Stimulated activated naive CD8-positive, alpha-beta T cell treated with anti-CD3 and anti-CD28 coated beads, Interleukin-15, Interleukin-2, amounts not matched to agents 100 U/mL and 50 U/mL, for 24 hours (primary cell): ENCODE measurements at regions not wholly inside any gene's neighbourhood (a gene's known extent, or its start where the extent isn't known, plus 50 kb on each side); places are given as distances from the start of the nearest gene placed in this dataset.

ENCODE experiments used
- ATAC-seq: fragments of 150-1000 bp; cut with Tn5 transposase; one replicate; pipeline ENCODE4 v1.10.0; 2021
- DNase-seq: peaks from one replicate; pipeline ENCODE4 v3.0.0; 2021

GRCh38 chr16:63372283-63372682 lies 1336.0 kb upstream of the CDH8 start:
- DNase-seq (no peak), ATAC-seq (no peak)

GRCh38 chr16:63365649-63366304 lies 1329.5 kb upstream of the CDH8 start:
- ATAC-seq = no peak

GRCh38 chr16:63363738-63364137 lies 1327.5 kb upstream of the CDH8 start:
- no peak for DNase-seq

More at GRCh38 chr16:63365649-63366304, 1329.5 kb upstream of the CDH8 start:
- DNase-seq = no peak

GRCh38 chr16:63361032-63361624 lies 1324.9 kb upstream of the CDH8 start:
- no peak for ATAC-seq
- no peak for DNase-seq

More at GRCh38 chr16:63363738-63364137, 1327.5 kb upstream of the CDH8 start:
- ATAC-seq = no peak

DNA sequence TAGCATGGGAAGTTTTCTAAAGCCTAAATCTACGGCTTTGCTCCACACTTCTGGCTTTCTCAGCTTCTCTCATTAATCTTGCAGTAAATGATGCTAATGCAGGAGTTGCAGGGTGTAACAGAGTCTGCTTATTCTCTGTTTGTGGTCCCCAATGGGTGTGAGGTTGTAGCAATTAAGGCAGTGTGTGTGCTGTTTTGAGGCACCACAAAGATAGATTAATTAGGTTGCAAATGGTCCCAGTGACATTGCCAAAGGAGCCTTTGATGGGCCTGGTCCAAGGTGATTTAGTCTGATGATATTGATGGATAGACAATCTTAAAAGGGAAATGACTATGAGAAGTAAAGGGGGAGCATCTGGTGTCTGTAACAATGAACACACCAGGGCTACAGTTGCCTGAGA lies 1313.7 kb upstream of the CDH8 start:
- ATAC-seq (no peak), DNase-seq (no peak)

GRCh38 chr16:63346000-63346399 lies 1309.8 kb upstream of the CDH8 start:
- no peak for DNase-seq
- no peak for ATAC-seq

DNA sequence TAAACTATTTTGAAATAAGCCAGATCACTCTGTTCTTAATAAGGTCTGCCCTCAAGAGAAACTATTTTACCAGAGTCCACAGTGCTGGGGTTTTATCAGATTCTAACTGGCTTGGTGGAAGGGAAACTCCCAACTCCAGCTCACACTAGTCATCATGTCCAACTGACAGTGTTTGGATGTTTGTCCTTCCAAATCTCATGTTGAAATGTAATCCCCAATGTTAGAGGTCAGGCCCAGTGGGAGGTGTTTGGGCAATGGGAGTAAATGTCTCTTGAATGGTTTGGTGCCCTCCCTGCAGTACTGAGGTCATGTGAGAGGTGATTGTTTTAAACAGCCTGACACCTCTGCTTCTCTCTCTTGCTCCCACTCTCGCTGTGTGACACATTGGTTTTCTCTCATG lies 1301.0 kb upstream of the CDH8 start:
- no peak for ATAC-seq
- no peak for DNase-seq

- no peak for DNase-seq
Observed at GRCh38 chr16:63331111-63331510, 1294.9 kb upstream of the CDH8 start.

DNA sequence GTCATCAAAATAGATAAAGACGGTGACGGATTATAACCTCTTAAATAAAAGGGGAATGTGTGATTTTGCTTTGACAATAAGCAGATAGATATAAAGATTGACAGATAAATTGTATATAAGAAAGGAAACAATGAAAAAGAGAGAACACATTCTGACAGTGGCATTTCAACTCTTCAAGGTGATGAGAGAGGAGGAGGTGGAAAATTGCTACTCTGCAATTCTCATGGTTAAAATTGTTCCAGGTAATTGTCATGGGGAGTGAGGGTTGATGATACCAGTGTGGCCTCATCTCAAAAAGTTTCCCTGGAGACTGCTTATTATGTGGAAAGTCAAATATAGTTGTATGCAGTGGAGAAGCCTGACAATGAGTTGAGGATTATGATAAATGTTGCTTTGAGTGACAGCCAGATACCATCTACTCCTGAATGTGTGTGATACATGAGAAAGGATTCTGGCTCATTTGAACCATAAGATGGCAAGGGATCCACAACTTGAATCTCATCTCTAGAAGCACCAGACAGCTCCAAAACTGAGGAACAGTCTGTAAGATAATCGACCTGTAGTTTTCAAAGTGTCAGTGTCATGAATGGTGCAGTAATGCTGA lies 1290.6 kb upstream of the CDH8 start:
- no peak for ATAC-seq
- DNase-seq = no peak

More at GRCh38 chr16:63331111-63331510, 1294.9 kb upstream of the CDH8 start:
- no peak for ATAC-seq

DNA sequence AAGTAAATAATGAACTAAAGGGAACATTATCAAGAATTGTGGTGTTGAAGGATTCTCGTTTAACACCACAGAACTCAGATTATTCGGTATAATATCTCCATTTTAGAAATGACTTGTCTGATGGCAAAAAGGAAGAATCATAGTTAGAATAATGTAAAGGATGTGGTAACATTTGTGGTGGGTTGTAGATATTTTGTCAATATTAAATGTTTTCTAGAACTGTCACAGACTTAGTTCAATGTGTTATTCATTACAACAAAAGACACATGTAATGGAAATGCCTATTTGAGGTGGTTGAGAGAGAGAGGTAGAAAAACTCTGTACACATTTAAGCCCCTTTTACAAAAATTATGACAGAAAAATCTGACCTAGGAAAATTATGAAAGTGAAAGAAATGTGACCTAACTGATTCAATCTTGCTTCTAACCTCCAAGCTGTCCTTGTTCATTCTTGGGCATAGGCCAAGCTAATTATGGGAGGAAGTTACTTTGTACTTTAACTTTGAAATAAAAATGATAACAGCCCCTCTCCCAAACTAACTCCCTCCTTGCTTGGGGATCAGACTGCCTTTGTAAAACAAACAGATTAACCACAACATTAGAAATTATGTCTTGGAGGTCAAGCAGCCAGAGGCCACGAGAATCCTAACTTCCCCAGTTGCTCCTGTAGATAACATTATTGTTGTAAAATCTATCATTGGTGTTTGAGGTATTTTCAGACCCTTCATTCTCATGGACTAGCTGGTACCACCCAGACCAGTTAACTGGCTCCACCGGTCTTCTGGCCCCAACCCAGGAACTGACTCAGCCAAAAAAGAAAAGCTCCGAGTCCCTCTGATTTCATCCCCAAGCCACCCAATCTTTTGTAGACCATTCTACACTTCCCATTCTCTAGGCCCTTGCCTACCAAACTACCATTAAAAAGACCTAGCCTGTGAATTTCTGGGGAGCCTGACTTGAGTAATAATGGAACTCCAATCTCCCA lies 1287.8 kb upstream of the CDH8 start:
- no peak for ATAC-seq
- no peak for DNase-seq

DNA sequence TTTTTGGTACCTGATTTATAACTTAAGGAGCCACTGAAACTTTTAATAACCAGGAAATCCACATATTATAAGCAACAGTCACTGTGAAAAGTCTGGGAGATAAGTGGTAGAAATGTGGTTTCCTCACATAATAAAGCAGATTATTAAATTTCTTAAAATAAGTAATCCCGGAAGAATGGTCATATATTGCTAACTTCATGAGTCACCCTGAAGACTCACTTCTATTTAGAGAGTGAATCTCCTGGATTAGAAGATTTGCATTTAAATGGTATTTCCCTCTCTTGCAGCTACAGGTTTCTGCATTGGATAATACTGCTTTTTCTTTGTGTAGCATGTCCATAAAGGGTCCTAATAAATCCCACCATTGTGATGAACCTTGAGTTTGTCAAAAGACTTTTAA lies 1286.8 kb upstream of the CDH8 start:
- no peak for ATAC-seq
- DNase-seq = no peak

DNA sequence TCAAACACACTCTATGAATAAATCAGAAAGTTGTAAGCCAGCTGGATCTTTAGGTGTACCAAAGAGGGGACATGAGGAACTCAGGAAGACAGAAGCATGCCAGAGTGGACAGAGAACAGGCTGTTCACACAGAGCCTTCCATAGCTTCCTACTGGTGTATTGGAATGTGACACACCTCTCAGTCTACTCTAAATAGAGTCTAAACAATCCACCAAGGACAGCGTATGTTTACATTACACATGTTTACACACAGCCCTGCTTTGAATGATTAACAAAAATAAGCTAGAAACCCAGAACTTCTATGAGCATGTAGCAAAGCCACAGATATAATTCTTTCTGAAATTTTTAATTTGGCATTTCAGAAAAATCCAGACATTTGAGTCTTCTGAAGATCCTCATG lies 1279.0 kb upstream of the CDH8 start:
- DNase-seq = no peak
- no peak for ATAC-seq

- ATAC-seq (no peak), DNase-seq (no peak)
Observed at GRCh38 chr16:63312346-63312745, 1276.1 kb upstream of the CDH8 start.

- no peak for ATAC-seq
Observed at GRCh38 chr16:63311313-63311712, 1275.1 kb upstream of the CDH8 start.

DNA sequence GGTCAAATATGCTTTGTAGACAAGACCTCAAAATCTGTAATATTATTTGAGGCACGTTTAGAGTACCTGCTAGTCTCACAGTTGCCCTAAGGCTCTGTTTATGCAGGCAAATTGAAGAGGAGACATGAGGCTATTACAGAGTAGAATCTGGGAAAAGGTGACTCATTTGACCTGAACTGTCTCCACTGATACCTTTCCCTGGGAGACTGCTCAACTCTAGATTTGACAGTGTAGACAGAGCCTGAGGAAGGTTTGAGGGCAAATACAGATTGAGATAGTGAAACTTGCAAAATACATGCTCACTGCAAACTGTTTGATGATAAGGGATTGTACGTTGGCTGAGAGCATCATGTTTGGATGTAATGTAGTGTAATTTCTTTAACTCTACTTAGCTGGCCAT lies 1266.6 kb upstream of the CDH8 start:
- DNase-seq = no peak
- ATAC-seq = no peak

More at GRCh38 chr16:63311313-63311712, 1275.1 kb upstream of the CDH8 start:
- no peak for DNase-seq

DNA sequence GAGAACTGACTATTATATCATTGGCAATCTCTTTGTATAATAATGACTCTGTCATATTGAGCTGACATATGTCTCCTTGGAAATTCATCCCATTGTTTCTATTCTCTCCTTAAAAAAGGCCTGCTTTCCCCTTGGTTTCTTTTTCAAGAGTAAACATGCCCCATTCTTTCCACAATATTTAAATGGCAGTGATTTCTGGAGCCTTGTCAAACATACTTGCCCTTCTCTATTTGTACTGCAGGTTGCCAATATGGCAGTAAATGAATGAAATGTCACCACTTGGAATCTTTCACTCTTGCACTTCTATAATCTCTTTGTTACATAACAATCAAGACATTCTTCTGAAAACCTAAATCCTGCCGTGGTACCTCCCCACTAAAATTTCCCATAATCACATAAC lies 1265.1 kb upstream of the CDH8 start:
- no peak for DNase-seq
- ATAC-seq = no peak

- DNase-seq = no peak
- no peak for ATAC-seq
Observed at GRCh38 chr16:63298993-63299392, 1262.8 kb upstream of the CDH8 start.

DNA sequence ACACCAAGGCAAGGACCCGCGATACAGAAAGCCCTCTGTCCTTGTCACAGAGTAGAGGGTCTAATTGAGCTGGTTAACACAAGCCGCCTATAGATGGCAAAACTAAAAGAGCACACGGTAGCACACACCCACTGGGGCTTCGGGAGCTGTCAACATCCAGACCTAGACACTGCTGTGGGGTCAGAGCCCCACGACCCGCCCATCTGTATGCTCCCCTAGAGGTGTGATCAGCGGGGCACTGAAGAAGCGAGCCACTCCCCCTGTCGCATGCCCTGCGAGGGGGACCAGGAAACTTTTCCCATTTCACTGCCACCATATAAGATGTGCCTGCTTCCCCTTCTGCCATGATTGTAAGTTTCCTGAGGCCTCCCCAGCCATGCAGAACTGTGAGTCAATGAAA lies 1255.8 kb upstream of the CDH8 start:
- no peak for ATAC-seq

GRCh38 chr16:63289834-63290460 lies 1253.7 kb upstream of the CDH8 start:
- ATAC-seq (no peak), DNase-seq (peak; percentile 4)

More for the DNA sequence above, 1255.8 kb upstream of the CDH8 start:
- no peak for DNase-seq

DNA sequence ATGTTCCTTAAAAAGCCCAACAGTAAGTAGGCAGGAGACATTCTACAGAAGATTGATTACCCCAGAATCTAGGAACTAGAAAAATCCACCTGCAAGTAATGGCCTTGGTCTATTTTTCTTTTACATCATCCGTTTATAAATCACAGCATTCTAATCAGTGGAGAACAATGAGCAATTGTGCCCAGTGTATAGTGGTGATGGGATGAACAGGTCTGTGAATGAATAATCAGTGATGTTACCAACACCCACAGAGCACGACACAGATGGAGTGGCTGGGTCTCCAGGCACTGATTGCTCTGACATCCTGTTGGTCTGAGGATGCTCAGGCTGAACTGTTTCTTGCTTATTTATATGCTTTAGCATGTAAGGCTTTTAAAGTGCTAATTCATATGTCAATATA lies 1251.2 kb upstream of the CDH8 start:
- ATAC-seq (no peak), DNase-seq (no peak)

DNA sequence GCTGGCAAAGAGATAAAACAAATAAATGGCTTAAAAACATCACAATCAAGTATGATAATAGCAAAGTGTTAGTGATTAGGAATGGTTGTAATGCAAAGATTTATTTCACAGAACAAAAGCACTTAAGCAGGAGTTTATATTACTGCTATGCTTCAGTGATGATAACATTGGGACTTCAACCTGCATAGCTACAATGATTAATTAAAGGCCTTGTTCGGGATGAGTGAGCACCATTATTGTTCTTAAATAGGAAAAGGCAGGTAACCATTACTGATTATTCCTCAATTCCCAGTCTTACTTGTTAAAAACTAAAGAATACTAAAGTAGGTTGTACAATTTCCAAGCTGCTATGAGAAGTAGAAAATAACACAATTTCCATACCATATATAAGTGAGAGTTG lies 1247.5 kb upstream of the CDH8 start:
- ATAC-seq (no peak), DNase-seq (no peak)

DNA sequence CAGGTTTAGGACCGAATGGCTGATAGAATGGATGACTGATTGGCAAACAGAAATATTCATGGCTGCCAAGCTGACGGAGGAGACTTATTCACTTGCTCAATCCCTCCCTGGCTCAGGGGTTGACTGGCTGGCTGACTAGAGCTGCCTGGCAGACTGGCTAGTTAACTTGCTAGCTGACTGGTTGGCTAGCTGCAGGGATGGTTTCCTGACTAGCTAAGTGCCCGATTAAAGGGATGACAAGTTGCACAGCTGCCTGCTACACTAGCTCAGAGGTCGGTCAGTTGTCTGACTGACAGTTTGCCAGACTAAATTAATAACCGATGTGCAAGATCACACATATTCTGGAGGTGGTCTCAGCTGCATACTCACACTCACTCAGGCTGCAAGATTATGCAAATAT lies 1208.4 kb upstream of the CDH8 start:
- DNase-seq (no peak), ATAC-seq (no peak)
